HG03196 (cell line): ENCODE measurements at regions not wholly inside any gene's neighbourhood (a gene's known extent, or its start where the extent isn't known, plus 50 kb on each side); places are given as distances from the start of the nearest gene placed in this dataset.
"Not testable (repeated sequence)": the region's sequence is repeated elsewhere in the genome, so short reads cannot be mapped to it uniquely, and the experiment has no call there.

Source experiments
- ATAC-seq: cut with Tn5 transposase; IDR thresholded peaks from one replicate; pipeline ENCODE4 v1.9.1; 2021; ENCODE audit not compliant: unreplicated experiment

DNA sequence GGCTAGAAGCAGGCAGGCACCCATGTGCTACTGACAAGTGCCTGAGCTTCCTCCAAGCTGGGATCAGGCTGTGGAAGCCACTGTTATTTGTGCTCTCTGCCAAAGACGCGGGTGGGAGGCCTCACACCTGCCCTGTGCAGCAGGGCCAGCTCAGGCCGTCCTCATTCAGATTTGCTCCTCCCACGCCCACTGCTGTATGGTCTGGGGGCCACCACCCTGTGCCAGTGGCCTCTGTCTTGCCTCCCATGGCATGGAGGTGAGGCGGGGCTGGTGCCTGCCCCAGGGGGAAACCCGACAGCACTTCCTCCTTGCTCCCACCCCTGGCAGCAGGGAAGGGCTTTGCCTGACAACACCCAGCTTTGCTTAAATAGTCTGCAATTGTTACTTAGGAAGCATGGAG lies 356.5 kb upstream of the CDH8 start:
- ATAC-seq, result no peak

DNA sequence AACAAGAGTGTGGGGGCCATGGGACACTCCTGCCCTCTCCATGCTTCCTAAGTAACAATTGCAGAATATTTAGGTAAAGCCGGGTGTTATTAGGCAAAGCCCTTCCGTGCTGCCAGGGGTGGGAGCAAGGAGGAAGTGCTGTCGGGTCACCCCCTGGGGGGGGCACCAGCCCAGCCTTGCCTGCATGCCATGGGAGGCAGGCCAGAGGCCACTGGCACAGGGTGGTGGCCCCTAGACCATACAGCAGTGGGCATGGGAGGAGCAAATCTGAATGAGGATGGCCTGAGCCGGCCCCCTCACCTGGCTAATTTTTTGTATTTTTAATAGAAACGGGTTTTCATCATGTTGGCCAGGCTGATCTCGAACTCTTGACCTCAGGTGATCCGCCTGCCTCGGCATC lies 355.7 kb upstream of the CDH8 start:
- ATAC-seq, result no peak

DNA sequence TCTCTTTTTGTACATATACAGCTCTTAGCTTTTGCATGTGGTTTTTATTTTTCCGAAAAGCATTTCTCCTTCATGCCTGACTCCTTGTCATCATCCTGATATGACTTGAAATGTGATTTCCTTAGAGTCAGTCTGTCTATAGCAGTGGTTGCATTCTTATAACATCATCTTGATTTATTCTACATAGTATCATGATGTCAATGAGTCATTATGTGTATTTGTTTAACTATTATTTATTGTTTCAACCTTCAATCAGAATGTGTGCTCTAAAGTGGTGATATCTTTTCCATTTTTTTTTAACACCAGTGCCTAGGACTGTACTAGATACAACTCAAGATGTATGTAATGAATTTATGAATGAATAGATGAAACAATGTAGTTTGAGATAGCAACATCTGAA lies 354.9 kb upstream of the CDH8 start:
- no peak for ATAC-seq

DNA sequence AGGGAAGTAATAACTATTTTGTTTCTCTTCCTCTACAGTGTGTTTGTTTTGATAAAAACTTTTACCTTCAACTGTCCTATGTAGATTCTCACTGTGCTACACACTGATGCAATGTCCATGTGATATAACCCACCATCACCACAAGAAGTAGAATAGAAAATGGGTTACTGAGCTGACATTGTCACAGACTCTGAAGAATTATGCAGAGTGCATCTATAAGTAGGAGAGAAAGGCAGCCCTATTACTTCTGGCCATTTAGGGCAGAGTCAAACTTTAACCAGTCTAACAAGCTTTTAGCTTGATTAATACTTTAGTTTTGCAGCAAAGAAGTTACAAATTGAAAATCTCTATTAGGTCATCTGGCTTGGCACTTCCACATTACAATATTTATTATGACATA lies 354.0 kb upstream of the CDH8 start:
- ATAC-seq, result no peak

DNA sequence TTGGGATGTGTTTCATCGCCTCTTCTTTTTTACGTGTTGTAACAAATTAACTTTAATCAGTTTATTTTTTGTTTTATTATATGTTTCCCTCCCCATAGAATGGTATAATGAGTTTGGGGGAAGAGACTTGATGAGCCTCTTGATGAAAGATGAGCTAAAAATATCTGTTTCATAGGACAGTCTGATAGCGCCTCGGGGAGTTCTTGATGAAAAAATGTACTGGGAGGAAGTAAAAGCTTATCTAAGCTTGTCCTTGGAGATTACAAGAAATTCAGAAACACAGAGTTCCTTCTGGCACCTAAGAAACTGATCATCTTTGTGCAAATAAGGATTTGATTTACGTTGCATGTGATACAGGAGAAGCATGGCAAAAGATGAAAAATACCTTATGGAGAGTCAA lies 350.2 kb upstream of the CDH8 start:
- no peak for ATAC-seq

DNA sequence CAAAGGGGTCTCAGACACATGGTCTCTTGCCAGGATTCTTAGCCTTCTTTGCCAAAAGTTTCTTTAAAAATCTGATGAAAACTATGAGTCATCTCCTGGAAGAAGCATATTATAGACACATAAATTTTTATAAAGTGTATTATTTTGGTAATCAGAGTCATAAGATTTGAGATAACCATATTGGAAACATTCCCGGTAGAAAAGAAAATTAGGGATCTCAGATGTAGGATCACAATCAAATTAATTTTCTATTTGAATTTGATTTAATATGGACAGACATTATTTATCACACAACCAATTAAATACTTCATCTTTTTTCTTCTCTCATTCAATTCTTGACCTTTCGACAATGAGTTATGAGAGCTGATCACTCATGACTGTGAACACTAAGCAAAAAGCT lies 347.7 kb upstream of the CDH8 start:
- ATAC-seq, result no peak

DNA sequence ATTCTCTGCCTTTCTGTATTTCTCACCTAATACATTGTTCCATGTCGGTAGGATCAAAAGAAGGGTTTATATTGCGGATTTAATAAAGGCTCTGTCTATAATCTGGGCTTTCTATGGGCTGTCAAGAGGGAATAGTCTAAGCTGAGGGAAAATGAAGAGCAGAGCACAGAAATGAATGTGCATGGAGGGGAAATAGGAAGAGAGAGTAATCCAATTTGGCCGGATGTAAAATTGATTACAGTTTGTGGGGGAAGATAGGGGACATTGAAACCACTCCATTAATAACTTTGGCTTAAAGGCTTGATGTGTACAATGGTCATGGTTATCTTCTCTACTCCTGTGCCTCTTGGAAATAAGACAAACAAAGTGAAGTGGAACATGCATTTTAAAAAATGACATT lies 334.2 kb upstream of the CDH8 start:
- ATAC-seq, result no peak

DNA sequence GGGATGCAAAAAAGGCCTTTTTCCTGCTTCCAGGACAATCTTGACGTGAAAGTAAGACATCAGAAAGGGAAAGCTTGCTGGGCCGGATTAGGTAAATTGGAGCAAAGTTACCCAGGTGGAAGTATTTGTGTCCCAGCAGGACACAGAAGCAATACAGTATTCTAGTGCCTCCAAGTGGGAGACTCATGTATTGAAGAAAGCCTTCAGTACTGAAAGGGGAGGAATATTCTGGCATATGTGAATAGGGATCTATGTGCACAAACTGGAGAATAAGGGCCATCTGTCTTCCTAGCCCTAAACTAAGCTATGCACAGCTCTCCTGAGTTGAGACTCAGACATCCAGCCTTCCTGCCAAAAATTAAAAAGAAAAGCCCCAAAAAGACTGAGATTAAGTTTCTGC lies 327.3 kb upstream of the CDH8 start:
- ATAC-seq, result no peak

DNA sequence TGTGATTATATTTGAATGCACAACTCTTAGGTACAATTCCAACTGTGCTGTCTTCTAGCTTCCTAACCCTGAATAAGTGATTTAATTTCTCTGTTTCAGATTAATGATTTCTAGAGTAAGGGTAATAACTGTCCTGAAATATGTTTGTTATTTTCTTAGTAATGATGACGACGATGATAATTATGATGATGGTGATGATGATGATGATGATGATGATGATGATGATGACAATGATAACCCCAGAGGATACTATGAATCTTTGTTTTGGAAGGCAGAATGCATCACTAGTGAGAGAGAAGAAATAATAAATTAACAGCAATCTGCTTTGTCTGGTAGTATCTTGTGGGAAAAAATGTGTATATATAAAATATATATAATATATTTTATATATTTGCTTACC lies 317.1 kb upstream of the CDH8 start:
- no peak for ATAC-seq

DNA sequence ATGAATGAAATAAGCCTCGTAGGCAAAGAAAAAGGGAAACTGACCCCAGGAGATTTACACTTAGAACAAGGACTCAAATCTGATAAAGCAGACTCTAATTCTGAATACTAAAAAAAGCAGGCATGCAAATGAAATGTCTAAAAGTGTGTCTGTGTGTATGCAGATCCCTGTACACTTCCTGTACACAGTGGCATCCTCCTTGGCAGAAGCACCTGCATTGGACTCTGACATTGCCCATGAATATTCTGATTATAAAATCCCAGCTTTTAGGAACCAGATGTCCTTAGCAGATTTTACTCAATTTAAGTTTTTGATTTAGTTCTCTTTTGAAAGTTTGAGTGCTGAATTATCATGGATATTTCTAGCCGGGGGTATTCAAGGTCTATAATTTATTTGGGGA lies 306.0 kb upstream of the CDH8 start:
- ATAC-seq, result no peak

DNA sequence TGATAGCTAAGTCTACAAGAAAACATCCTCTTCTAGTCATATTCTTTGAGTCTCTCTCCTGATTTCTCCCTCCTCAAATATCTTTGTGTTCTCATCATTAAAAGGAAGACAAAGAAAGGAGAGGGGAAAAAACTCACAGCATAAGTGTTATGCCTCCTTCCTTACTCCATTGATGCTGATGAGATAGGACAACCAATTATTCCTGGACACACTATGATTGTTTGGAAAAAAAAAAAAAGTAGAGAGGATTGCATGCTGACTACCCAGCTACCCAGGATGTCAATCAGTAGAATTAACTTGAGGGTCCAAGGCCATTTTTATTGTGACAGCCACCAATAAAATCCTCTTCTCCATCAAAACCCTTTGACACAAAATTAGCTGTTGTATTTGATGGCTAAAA lies 299.1 kb upstream of the CDH8 start:
- no peak for ATAC-seq

DNA sequence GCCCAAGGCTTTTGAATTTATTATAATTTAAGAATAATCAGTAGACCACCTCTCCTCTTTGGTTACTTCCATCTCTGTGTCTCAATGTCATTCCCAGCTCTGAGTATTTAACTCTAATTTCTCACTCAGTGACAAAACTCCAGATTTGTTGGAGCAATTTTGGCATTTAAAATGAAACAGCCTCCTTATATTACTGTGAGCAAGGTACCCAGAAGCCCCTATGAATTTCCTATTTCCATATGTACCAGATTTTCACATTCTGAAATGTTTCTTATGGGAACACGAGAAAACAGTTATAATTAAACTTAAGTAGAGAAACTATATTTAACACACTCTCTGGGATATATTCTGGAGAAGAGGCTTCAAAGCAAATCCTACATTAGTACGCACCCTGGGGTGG lies 285.4 kb upstream of the CDH8 start:
- no peak for ATAC-seq

DNA sequence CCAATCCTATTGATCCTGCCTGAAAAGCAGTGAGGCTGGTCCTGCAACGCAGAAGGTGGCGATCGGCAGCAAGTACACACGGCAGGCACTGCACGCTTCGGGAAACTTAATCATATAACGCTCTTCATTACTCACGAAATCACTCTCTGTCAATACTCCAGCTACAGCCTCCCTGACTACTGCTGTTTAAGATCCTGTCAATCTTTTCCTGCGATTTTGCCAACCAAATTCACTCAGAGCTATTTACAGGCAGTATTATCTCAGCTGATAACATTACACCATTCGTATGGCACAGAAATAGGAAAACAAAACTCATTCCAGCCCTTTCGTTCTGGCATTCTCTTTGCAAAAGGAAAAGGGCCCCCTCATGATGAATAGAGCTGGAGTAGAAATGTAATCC lies 262.4 kb upstream of the CDH8 start:
- ATAC-seq, result no peak

DNA sequence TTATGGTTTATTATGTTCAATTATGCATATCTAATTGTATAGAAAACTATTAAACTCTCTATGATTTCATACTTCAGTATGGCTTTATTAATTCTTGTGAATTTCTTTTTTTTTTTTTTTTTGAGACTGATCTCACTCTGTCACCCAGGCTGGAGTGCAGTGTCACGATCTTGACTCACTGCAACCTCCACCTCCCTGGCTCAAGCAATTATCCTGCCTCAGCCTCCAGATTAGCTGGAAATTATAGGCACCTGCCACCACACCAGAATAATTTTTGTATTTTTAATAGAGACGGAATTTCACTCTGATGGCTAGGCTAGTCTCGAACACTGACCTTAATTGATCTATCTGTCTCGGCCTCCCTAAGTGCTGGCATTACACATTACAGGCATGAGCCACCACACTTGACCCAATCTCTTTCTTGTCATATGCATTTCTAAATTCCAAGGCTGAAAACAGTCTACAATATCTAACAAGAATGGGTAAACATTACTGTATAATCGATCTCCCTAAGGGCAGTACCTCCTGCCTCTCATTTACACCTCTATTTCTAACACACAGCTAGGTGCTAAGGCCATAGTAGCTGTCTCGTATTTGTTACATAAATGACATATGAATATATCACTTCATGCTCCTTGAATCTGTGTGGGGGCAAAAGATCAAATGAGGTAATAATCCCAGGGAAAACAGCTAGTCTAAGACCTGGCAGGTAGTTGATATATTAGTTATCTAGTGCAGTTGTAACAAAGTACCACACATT lies 258.2 kb upstream of the CDH8 start:
- no peak for ATAC-seq

DNA sequence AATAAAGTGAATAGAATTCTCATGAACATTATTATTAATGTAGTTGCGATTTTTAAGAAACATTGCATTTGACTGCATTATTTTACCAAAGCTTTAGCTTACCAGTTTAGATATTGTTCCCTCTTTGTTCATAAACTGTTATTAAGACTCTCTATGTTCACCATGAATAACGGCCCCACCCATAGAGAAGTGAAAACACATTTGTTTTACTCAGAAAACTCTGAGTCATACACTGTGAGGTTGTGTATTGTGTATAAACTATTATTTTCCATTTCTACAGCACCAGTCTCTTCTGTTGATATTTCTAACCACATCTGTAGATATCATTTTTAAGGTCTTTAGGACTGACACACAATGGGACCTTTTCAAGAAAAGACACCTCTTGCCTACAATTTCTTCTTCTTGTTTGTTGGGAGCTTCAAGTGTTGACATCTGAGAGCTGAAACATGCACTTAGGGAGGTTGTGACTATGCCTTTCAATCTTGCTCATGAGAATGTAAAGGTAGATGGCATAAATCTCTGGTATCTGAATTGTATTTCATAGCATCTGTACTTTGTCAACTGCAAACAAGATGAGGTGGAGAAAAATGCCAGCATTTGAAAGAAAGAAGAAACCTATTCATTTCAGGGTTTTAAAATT lies 252.9 kb upstream of the CDH8 start:
- ATAC-seq, result no peak

DNA sequence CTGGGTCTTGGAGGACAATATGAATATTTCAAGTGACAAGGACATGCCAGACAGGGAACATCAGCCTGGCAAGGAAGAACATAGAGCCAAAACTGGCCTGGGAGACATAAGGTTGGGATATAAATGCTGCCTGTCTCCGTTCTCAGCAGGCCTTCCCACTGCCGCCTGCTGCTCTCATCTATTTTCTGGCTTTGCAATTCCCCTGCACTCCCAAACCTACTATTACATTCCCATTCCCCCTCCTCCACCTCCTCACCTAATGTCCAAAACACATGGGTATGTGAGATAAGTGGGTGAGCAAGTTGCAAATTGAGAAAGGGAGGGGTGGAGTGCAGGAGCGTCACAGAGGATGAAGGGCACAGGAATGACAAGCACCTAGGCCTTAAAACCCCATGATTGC lies 244.3 kb upstream of the CDH8 start:
- no peak for ATAC-seq

DNA sequence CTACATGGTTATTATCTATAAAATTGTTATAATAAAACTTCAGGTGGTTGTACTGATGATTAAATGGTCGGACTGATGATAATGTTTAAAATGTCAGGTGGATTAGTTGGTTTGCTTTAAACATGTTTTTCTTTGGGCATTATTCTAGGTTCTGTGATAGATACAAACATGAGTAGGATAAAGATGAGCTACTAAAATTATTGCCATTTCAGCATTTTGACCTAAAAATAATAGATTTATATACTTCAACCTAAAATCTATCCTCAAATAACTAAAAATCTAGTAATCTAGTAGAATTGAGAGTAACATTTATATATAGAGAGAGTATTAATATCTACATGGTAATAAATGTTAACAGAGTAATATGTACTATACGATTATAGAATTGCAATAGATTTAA lies 241.7 kb upstream of the CDH8 start:
- no peak for ATAC-seq

DNA sequence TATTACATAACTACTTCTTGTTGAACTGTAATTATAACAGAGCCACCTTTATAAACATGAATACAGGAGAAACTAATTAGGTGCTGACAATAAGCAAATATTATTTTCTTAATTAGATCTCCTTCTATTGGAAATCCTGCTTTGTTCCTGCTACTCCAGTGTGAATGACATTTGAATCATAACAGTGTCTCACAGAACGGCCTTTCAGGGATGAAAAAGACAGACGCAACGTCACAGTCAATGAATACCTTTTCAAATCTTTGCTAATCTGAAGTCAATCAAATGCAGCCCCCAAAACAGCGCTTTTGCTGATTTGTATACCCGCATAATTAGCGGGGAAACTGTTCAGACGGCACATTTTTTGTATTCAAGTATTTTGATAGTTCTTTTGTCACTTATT lies 240.4 kb upstream of the CDH8 start:
- ATAC-seq, result no peak

DNA sequence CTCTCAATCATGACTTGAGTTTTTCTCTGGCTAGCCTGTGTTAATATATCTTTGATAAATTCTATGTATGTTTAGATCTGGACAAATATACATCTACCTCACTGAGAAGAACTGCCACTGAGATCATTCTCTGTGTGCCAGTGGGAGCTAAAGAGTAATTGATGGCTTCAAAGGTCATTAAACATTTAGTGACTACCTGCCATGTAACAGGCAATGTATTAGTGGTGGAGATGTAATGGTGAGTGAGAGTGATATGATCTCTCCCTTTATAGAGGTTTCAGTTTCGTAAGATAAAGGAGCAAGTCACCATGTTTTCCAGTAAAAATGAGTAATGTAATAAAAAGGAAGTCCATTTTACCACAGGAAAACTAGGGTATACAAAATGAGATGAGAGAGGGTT lies 235.8 kb upstream of the CDH8 start:
- no peak for ATAC-seq

DNA sequence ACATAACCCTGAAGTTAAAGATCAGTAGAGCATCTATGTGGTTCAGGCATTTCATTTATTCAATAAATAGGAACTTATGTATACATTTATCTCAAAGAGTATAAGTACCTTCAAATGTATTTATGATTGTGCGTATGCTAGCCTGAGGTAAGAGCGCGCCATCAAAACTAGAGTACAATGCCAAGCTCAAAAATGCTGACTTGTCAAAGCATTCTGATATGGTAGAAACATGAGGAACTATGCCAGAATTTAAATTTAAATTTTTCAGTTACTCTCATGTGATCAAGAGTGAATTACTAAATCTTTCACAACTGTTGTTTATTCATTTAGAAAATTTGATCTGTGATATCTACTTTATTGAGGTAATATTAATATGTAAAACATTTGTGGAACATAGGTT lies 225.5 kb upstream of the CDH8 start:
- ATAC-seq, result no peak

DNA sequence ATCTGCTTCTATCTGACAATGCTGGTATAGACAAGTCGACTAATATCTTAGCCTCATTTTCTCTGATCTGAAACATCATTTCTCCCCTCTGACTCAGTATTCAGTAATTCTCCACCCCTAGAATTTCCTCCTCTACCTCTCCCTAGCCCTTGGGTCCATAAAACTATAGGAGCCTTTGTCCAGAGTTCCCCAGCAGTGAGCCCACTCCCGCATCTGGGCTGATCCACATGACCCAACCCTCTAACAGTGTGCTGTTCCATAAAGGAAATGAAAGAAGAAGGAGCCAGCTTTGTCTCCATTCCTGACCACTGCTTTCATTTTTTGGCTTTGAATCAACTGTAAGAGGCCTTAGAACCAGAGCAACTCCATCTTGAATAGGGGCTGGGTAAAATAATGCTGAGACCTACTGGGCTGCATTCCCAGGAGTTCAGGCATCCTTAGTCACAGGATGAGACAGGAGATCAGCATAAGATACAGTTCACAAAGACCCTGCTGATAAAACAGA lies 222.7 kb upstream of the CDH8 start:
- not testable (repeated sequence) for ATAC-seq

DNA sequence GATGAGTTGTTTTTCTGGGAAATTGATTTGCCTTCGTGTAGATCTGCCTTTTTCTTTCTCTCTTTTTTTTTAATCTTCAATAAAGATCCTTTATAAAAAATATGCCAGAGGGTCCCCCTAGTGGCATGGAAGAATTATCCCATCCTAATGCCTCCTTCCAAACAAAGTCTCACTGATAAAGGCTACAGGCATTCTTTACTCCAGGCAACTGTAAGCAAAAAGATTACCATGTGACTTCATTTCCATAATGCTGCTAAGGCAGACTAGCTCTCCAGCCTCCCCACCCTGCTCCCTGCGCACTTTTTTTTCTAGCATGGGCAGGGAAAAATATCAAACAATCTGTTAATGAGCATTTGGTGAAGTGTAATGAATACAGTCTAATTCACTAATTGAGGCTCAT lies 220.2 kb upstream of the CDH8 start:
- ATAC-seq, result no peak

DNA sequence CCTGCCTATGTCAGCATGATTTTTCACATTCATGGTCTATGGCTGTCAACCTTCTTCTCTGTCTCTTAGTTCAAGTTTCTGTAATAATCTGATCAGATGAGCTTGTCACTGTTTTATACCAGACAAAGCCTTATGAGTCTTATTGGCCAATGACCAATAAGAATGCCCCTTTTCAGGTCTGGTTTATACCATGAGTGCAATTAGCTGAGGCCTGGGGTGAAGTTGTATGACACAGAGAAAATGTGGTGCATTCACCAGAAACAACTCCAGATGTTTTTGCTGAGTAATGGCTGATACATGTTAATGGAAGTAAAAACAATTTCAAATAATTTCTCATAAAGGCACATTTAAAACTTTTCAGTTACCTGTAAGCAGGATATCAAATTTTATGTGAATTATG lies 218.6 kb upstream of the CDH8 start:
- no peak for ATAC-seq
